HepG2 (cell line): ENCODE measurements at regions not wholly inside any gene's neighbourhood (a gene's known extent, or its start where the extent isn't known, plus 50 kb on each side); places are given as distances from the start of the nearest gene placed in this dataset.

Source experiments
- ATAC-seq: fragments of 200-7000 bp; cut with Tn5 transposase; 3 replicates; pipeline ENCODE4 v1.9.1; 2020; ENCODE audit warnings: mild to moderate bottlenecking, moderate library complexity
- BruUV-seq: library from RNA; stranded (reverse); fragments of 400-500 nt; replicated peaks from 2 replicates; lab custom pipeline; 2021; lab: Mats Ljungman, UMichigan
- CTCF ChIA-PET: fragments of 300-600 bp; formaldehyde crosslinking; extraction: SDS; loops from one replicate; lab custom pipeline; 2021; ENCODE audit warnings: low total read pairs, inconsistent platforms, low intra/inter-chr PET ratio; lab: Yijun Ruan, JAX
- POLR2A ChIA-PET: fragments of 350-600 bp; sonication (Branson Sonifier 250); formaldehyde crosslinking; loops from one replicate; lab custom pipeline; 2020; ENCODE audit warnings: antibody characterized with exemption, inconsistent platforms; lab: Yijun Ruan, JAX
- DNase-seq: peaks from one replicate; pipeline ENCODE4 v3.0.0-alpha.2; 2015; ENCODE audit warnings: low spot score
- FAIRE-seq: peaks from 3 replicates; lab custom pipeline; 2011; peaks lifted over from hg19 to GRCh38; lab: Jason Lieb, UNC
- H2AFZ ChIP-seq: one replicate; pipeline ENCODE4 v1.6.1; 2011; ENCODE audit warnings: low read length, inconsistent platforms
- H3K27ac ChIP-seq: fragments of 300-600 bp; 3 replicates; pipeline ENCODE4 v1.8.0; 2011; ENCODE audit warnings: mixed run types, mild to moderate bottlenecking, mixed read lengths, low read length, inconsistent platforms; ENCODE audit not compliant: insufficient read depth; ENCODE audit errors: extremely low read length
- H3K27me3 ChIP-seq, 2 experiments: fragments of 200-600 bp in 1 of 2; 2 replicates in 1 of 2; 3 replicates in 1 of 2; pipeline versions ENCODE4 v1.6.0 to v1.8.0; 2011; ENCODE audit warnings: low read length in 2 of 2, mild to moderate bottlenecking in 2 of 2, moderate library complexity in 2 of 2, inconsistent platforms in 1 of 2; ENCODE audit not compliant: insufficient read depth in 2 of 2, control insufficient read depth in 1 of 2
- H3K36me3 ChIP-seq, 2 experiments: fragments of 200-600 bp in 1 of 2; replicated peaks in 1 of 2; 2 replicates in 1 of 2; 3 replicates in 1 of 2; pipeline versions ENCODE4 v1.5.1 to v1.8.0; 2011; ENCODE audit warnings: low read length in 2 of 2, inconsistent platforms in 1 of 2; ENCODE audit not compliant: insufficient read depth in 2 of 2, control insufficient read depth in 1 of 2
- H3K4me1 ChIP-seq: 2 replicates; pipeline ENCODE4 v1.5.1; 2012; ENCODE audit warnings: low read length, inconsistent platforms; ENCODE audit not compliant: insufficient read depth
- H3K4me2 ChIP-seq: 2 replicates; pipeline ENCODE4 v1.6.0; 2011; ENCODE audit warnings: low read depth, low read length, inconsistent platforms
- H3K4me3 ChIP-seq, 3 experiments: fragments of 200-600 bp in 1 of 3; sonication (generic), shearing (Covaris generic) in 1 of 3; replicated peaks in 1 of 3; 2 replicates each; pipeline ENCODE4 v1.5.1; 2011 to 2016; ENCODE audit warnings: low read length in 3 of 3, inconsistent platforms in 2 of 3, low read depth in 2 of 3, mild to moderate bottlenecking in 2 of 3, control low read depth in 1 of 3, mixed read lengths in 1 of 3; ENCODE audit not compliant: insufficient read depth in 1 of 3
- H3K79me2 ChIP-seq: one replicate; pipeline ENCODE4 v1.6.1; 2011; ENCODE audit warnings: low read length, inconsistent platforms; ENCODE audit not compliant: insufficient read depth
- H3K9ac ChIP-seq: 2 replicates; pipeline ENCODE4 v1.6.0; 2011; ENCODE audit warnings: mild to moderate bottlenecking, low read depth, low read length, inconsistent platforms; ENCODE audit not compliant: insufficient read depth
- H3K9me3 ChIP-seq: 2 replicates; pipeline ENCODE4 v1.5.1; 2012; ENCODE audit warnings: mild to moderate bottlenecking, low read length
- H4K20me1 ChIP-seq: 2 replicates; pipeline ENCODE4 v1.6.0; 2011; ENCODE audit warnings: inconsistent platforms, mild to moderate bottlenecking, low read length, moderate library complexity; ENCODE audit not compliant: insufficient read depth
- FOXC1 ChIP-seq: sonication (generic); formaldehyde crosslinking; IDR thresholded peaks from 2 replicates; pipeline ENCODE4 v1.8.0; 2022; ENCODE audit warnings: mild to moderate bottlenecking, missing genetic modification reagents, borderline replicate concordance
- IRF9 ChIP-seq: sonication (generic); formaldehyde crosslinking; IDR thresholded peaks from 2 replicates; pipeline ENCODE4 v1.8.0; 2022; ENCODE audit warnings: missing genetic modification reagents, mild to moderate bottlenecking, borderline replicate concordance
- MYC ChIP-seq: sonication (generic); formaldehyde crosslinking; IDR thresholded peaks from 2 replicates; pipeline ENCODE4 v1.9.0; 2021; ENCODE audit warnings: missing genetic modification reagents, borderline replicate concordance
- PHB2 ChIP-seq: fragments of 450-650 bp; IDR thresholded peaks from 2 replicates; pipeline ENCODE4 v1.6.1; 2018; ENCODE audit not compliant: partially characterized antibody
- PPARG ChIP-seq: conservative IDR thresholded peaks from 2 replicates; pipeline ENCODE4 v1.6.1; 2016; ENCODE audit warnings: missing biosample characterization, missing genetic modification reagents
- RFXAP ChIP-seq: sonication (generic); formaldehyde crosslinking; IDR thresholded peaks from 2 replicates; pipeline ENCODE4 v1.4.0; 2020; ENCODE audit warnings: missing genetic modification reagents, borderline replicate concordance
- SP5 ChIP-seq: IDR thresholded peaks from 2 replicates; pipeline ENCODE4 v1.6.1; 2016; ENCODE audit warnings: low read depth, borderline replicate concordance
- TFDP1 ChIP-seq: IDR thresholded peaks from 2 replicates; pipeline ENCODE4 v1.6.1; 2016; ENCODE audit warnings: missing compliant biosample characterization, missing genetic modification reagents, borderline replicate concordance
- ZNF225 ChIP-seq: sonication (generic); formaldehyde crosslinking; IDR thresholded peaks from 2 replicates; pipeline ENCODE4 v1.4.0; 2020; ENCODE audit warnings: mild to moderate bottlenecking, missing genetic modification reagents
- WGBS: methylation state at CpG from one replicate; pipeline ENCODE4 v1.1.6; 2017; ENCODE audit warnings: low lambda C conversion rate; 5-methylcytosine and 5-hydroxymethylcytosine counted together
- in situ Hi-C: cut with HindIII; loops from 2 replicates; pipeline ENCODE4 v1.10.0; 2017; ENCODE audit warnings: low pct_unique_long_range_greater_than_20kb; ENCODE audit not compliant: extremely low pct_ligation_motif_present
- intact Hi-C: fragments of 100-400 bp; cut with micrococcal nuclease; formaldehyde crosslinking; loops from one replicate; pipeline ENCODE4 v1.10.0; 2022; ENCODE audit not compliant: unreplicated experiment

GRCh38 chr12:125794401-125794800 is 729.2 kb downstream of the AACS start:
- DNase-seq (no peak), ATAC-seq (no peak), FAIRE-seq (no peak)
- in situ Hi-C loops, result no loop called here
- Histone ChIP-seq H3K4me1 (no peaks in the 10 kb centered on the region), H3K79me2 (no peaks in the 10 kb centered on the region), H3K9ac (no peak overlapping the region), H2AFZ (no peak overlapping the region), H4K20me1 (no peaks in the 10 kb centered on the region), H3K36me3 (no peaks in the 10 kb centered on the region), H3K9me3 (peaks cover 6% of the 10 kb centered on the region; the same call in 1 of the 2 replicates), H3K4me3 (no peak overlapping the region), H3K4me2 (no peak overlapping the region), H3K27me3 (no peaks in the 10 kb centered on the region; a peak in 1 of 5 replicates), H3K27ac (no peak overlapping the region)
- ChIA-PET POLR2A (no interaction called here), CTCF (no interaction called here)
- intact Hi-C loops, result no loop called here
- no TSS peak for BruUV-seq
- 3% methylated on average over 3 of the region's 3 CpGs for WGBS
- no peak for TF ChIP-seq TFDP1 (CRISPR knock-in tag)
- TF ChIP-seq PPARG (CRISPR knock-in tag), result no peak
- no peak for TF ChIP-seq SP5
- no peak for TF ChIP-seq PHB2
- no peak for TF ChIP-seq MYC (CRISPR knock-in tag)
- no peak for TF ChIP-seq FOXC1
- no peak for TF ChIP-seq IRF9 (CRISPR knock-in tag)
- no peak for TF ChIP-seq ZNF225 (CRISPR knock-in tag)
- no peak for TF ChIP-seq RFXAP (CRISPR knock-in tag)
